IMR-90 (cell line): ENCODE measurements at regions not wholly inside any gene's neighbourhood (a gene's known extent, or its start where the extent isn't known, plus 50 kb on each side); places are given as distances from the start of the nearest gene placed in this dataset.

Source experiments
- ATAC-seq: fragments of 200-7000 bp; cut with Tn5 transposase; 2 replicates; pipeline ENCODE4 v1.9.1; 2020; ENCODE audit warnings: low read depth, mild to moderate bottlenecking, moderate library complexity
- BruUV-seq: library from RNA; stranded (reverse); fragments of 400-500 nt; replicated peaks from 2 replicates; lab custom pipeline; 2021; lab: Mats Ljungman, UMichigan
- CTCF ChIA-PET: fragments of 300-600 bp; formaldehyde crosslinking; extraction: SDS; loops from one replicate; lab custom pipeline; 2021; ENCODE audit warnings: antibody characterized with exemption; lab: Yijun Ruan, JAX
- POLR2A ChIA-PET: fragments of 300-600 bp; sonication (Branson Sonifier 250); formaldehyde crosslinking; loops from one replicate; lab custom pipeline; 2022; ENCODE audit warnings: antibody characterized with exemption; ENCODE audit not compliant: unreplicated experiment; lab: Charles Lee
- DNase-seq: peaks from one replicate; pipeline ENCODE4 v3.0.0; 2013
- H2AFZ ChIP-seq: replicated peaks from 2 replicates; pipeline ENCODE3; 2013; ENCODE audit warnings: low read length, mild to moderate bottlenecking; ENCODE audit not compliant: poor library complexity
- H2AK5ac ChIP-seq: 2 replicates; pipeline ENCODE4 v1.6.1; 2013; ENCODE audit warnings: low read depth, low read length, inconsistent platforms
- H2AK9ac ChIP-seq: replicated peaks from 2 replicates; pipeline ENCODE3; 2013; ENCODE audit warnings: mild to moderate bottlenecking, low read depth, low read length, moderate library complexity; ENCODE audit not compliant: poor library complexity
- H2BK120ac ChIP-seq: 2 replicates; pipeline ENCODE4 v1.6.1; 2013; ENCODE audit warnings: low read depth, low read length, inconsistent platforms
- H2BK15ac ChIP-seq: 3 replicates; pipeline ENCODE4 v1.6.1; 2013; ENCODE audit warnings: low read depth, low read length, inconsistent platforms
- H2BK20ac ChIP-seq: 2 replicates; pipeline ENCODE4 v1.6.1; 2013; ENCODE audit warnings: low read depth, mild to moderate bottlenecking, inconsistent platforms, low read length, moderate library complexity
- H2BK5ac ChIP-seq: 2 replicates; pipeline ENCODE4 v1.6.1; 2013; ENCODE audit warnings: mild to moderate bottlenecking, low read depth, low read length, inconsistent platforms; ENCODE audit not compliant: poor library complexity, severe bottlenecking
- H3K14ac ChIP-seq: replicated peaks from 2 replicates; pipeline ENCODE4 v1.6.1; 2013; ENCODE audit warnings: low read depth, low read length, inconsistent platforms
- H3K18ac ChIP-seq: 2 replicates; pipeline ENCODE4 v1.6.1; 2013; ENCODE audit warnings: low read depth, low read length, control low read depth
- H3K23ac ChIP-seq: 2 replicates; pipeline ENCODE4 v1.6.1; 2013; ENCODE audit warnings: low read depth, low read length, inconsistent platforms
- H3K27ac ChIP-seq: 2 replicates; pipeline ENCODE4 v1.5.1; 2013; ENCODE audit warnings: mild to moderate bottlenecking, control low read depth, low read length; ENCODE audit not compliant: insufficient read depth
- H3K27me3 ChIP-seq: 2 replicates; pipeline ENCODE4 v1.6.1; 2013; ENCODE audit warnings: low read length; ENCODE audit not compliant: control insufficient read depth, insufficient read depth
- H3K36me3 ChIP-seq: 2 replicates; pipeline ENCODE4 v1.6.1; 2013; ENCODE audit warnings: low read length, mixed read lengths; ENCODE audit not compliant: control insufficient read depth, insufficient read depth
- H3K4ac ChIP-seq: 2 replicates; pipeline ENCODE4 v1.6.1; 2013; ENCODE audit warnings: low read depth, low read length, inconsistent platforms
- H3K4me1 ChIP-seq: 2 replicates; pipeline ENCODE4 v1.6.1; 2013; ENCODE audit warnings: low read length, mixed read lengths; ENCODE audit not compliant: control insufficient read depth, insufficient read depth
- H3K4me2 ChIP-seq: 2 replicates; pipeline ENCODE4 v1.6.1; 2013; ENCODE audit warnings: low read depth, mild to moderate bottlenecking, control low read depth, low read length, moderate library complexity
- H3K4me3 ChIP-seq: 2 replicates; pipeline ENCODE4 v1.5.1; 2013; ENCODE audit warnings: low read depth, mild to moderate bottlenecking, control low read depth, low read length, moderate library complexity; ENCODE audit not compliant: insufficient read depth
- H3K56ac ChIP-seq: 2 replicates; pipeline ENCODE4 v1.6.1; 2013; ENCODE audit warnings: low read length, inconsistent platforms; ENCODE audit not compliant: insufficient read depth; ENCODE audit errors: extremely low read depth
- H3K79me1 ChIP-seq, 2 experiments: 2 replicates each; pipeline ENCODE4 v1.6.1; 2013; ENCODE audit warnings: low read length in 2 of 2, inconsistent platforms in 1 of 2, low read depth in 1 of 2
- H3K9ac ChIP-seq: 2 replicates; pipeline ENCODE4 v1.6.1; 2013; ENCODE audit warnings: low read depth, low read length, control low read depth
- H3K9me1 ChIP-seq: 2 replicates; pipeline ENCODE4 v1.6.1; 2013; ENCODE audit warnings: low read length, inconsistent platforms; ENCODE audit not compliant: insufficient read depth
- H3K9me3 ChIP-seq: 2 replicates; pipeline ENCODE4 v1.6.1; 2013; ENCODE audit warnings: low read length; ENCODE audit not compliant: control insufficient read depth, insufficient read depth
- H4K20me1 ChIP-seq: 2 replicates; pipeline ENCODE4 v1.6.1; 2013; ENCODE audit warnings: low read length, inconsistent platforms; ENCODE audit not compliant: insufficient read depth
- H4K5ac ChIP-seq: 2 replicates; pipeline ENCODE4 v1.6.1; 2013; ENCODE audit warnings: mild to moderate bottlenecking, low read depth, low read length, control low read depth
- H4K8ac ChIP-seq, 2 experiments: 2 replicates each; pipeline ENCODE4 v1.6.1; 2013; ENCODE audit warnings: low read depth in 2 of 2, low read length in 2 of 2, control low read depth in 1 of 2, inconsistent platforms in 1 of 2
- H4K91ac ChIP-seq: 2 replicates; pipeline ENCODE4 v1.6.1; 2013; ENCODE audit warnings: low read depth, low read length, inconsistent platforms; ENCODE audit not compliant: insufficient read depth
- BHLHE40 ChIP-seq: fragments of 150-350 bp; IDR thresholded peaks from 2 replicates; pipeline ENCODE4 v1.6.1; 2016; ENCODE audit warnings: mild to moderate bottlenecking, low read depth, low read length
- CHD1 ChIP-seq: IDR thresholded peaks from 2 replicates; pipeline ENCODE4 v1.6.1; 2012; ENCODE audit warnings: low read depth, low read length, improper control_type of control experiment
- FOS ChIP-seq: fragments of 150-350 bp; IDR thresholded peaks from 2 replicates; pipeline ENCODE4 v1.6.1; 2016; ENCODE audit warnings: low read depth, low read length
- MAFK ChIP-seq: IDR thresholded peaks from 2 replicates; pipeline ENCODE4 v1.6.1; 2012; ENCODE audit warnings: low read depth, low read length, improper control_type of control experiment
- POLR2A ChIP-seq: IDR thresholded peaks from 2 replicates; pipeline ENCODE4 v1.6.1; 2012; ENCODE audit warnings: mild to moderate bottlenecking, low read depth, low read length
- RAD21 ChIP-seq: IDR thresholded peaks from 2 replicates; pipeline ENCODE4 v1.6.1; 2012; ENCODE audit warnings: low read length, improper control_type of control experiment
- RCOR1 ChIP-seq: IDR thresholded peaks from 2 replicates; pipeline ENCODE4 v1.6.1; 2012; ENCODE audit warnings: mild to moderate bottlenecking, low read length, improper control_type of control experiment; ENCODE audit not compliant: insufficient replicate concordance
- WGBS, 2 experiments: methylation state at CpG; one replicate each; pipeline versions ENCODE4 v1.1.5 to v1.1.7; 2013; ENCODE audit warnings: missing lambda C conversion rate in 2 of 2; ENCODE audit not compliant: insufficient read length in 1 of 2; ENCODE audit errors: extremely low coverage in 2 of 2; 5-methylcytosine and 5-hydroxymethylcytosine counted together
- dilution Hi-C: fragments of 300-500 bp; cut with HindIII; formaldehyde crosslinking; loops from one replicate; pipeline ENCODE4 v1.14.3; 2018; ENCODE audit warnings: low sequenced_read_pairs; ENCODE audit not compliant: unreplicated experiment
- in situ Hi-C: fragments of 300-500 bp; cut with MboI; formaldehyde crosslinking; loops from 3 replicates; pipeline ENCODE4 v1.14.3; 2019; ENCODE audit warnings: low sequenced_read_pairs, inconsistent platforms, mixed read lengths
- intact Hi-C: fragments of 100-400 bp; cut with micrococcal nuclease; formaldehyde crosslinking; loops from 2 replicates; pipeline ENCODE4 v1.10.0; 2022
- TF ChIP-seq, protein P1 (sequence below): fragments of 150-350 bp; IDR thresholded peaks from 2 replicates; pipeline ENCODE4 v1.6.1; 2017; ENCODE audit warnings: mild to moderate bottlenecking, antibody characterized with exemption, low read length, low read depth
- TF ChIP-seq, protein P2 (sequence below): conservative IDR thresholded peaks from 2 replicates; pipeline ENCODE4 v1.5.1; 2012; ENCODE audit warnings: mild to moderate bottlenecking, low read depth, low read length, improper control_type of control experiment
- TF ChIP-seq, protein P3 (sequence below): fragments of 150-350 bp; IDR thresholded peaks from 2 replicates; pipeline ENCODE4 v1.6.1; 2016; ENCODE audit warnings: low read depth, mild to moderate bottlenecking, low read length, moderate library complexity, borderline replicate concordance

DNA sequence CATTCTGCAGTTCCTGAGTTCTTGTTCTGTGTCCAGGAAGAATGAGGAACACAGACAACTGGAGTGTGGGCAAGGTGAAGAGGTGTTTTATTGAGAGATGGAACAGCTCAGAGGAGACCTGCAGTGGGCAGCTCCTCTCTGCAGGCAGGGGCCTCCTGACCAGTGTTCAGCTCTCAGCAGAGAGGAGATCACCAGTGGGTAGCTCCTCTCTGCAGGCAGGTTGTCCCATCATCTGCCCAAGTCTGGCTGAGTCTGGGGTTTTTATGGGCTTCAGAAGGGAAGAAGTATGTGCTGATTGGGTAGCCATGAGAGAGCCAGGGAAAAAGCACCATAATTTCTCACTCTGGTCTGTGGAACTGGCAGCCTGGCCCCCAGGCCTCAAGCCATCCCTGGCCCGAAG is 56.0 kb upstream of the RASGEF1B start:
- Histone ChIP-seq H3K36me3 (no peaks in the 10 kb centered on the region), H4K91ac (no peak overlapping the region), H2BK120ac (no peak overlapping the region), H2AK9ac (no peak overlapping the region), H3K27me3 (no peaks in the 10 kb centered on the region), H2AK5ac (no peak overlapping the region), H3K9me3 (no peaks in the 10 kb centered on the region), H4K8ac (no peak overlapping the region), H3K18ac (no peak overlapping the region), H3K23ac (no peak overlapping the region), H4K5ac (no peak overlapping the region), H3K4me1 (no peaks in the 10 kb centered on the region), H3K9ac (no peak overlapping the region), H2BK5ac (no peak overlapping the region), H3K4me3 (no peak overlapping the region), H3K56ac (no peak overlapping the region), H3K4ac (no peak overlapping the region), H2BK20ac (no peak overlapping the region), H3K4me2 (no peak overlapping the region), H2AFZ (no peak overlapping the region), H3K14ac (no peak overlapping the region), H3K79me1 (no peaks in the 10 kb centered on the region), H2BK15ac (no peak overlapping the region), H4K20me1 (no peaks in the 10 kb centered on the region), H3K27ac (no peak overlapping the region), H3K9me1 (no peaks in the 10 kb centered on the region)
- intact Hi-C loops, result no loop called here
- no peak for ATAC-seq
- DNase-seq, result no peak
- dilution Hi-C loops, result no loop called here
- BruUV-seq, result no TSS peak
- CTCF ChIA-PET, result no interaction called here
- TF ChIP-seq, protein P1, sequence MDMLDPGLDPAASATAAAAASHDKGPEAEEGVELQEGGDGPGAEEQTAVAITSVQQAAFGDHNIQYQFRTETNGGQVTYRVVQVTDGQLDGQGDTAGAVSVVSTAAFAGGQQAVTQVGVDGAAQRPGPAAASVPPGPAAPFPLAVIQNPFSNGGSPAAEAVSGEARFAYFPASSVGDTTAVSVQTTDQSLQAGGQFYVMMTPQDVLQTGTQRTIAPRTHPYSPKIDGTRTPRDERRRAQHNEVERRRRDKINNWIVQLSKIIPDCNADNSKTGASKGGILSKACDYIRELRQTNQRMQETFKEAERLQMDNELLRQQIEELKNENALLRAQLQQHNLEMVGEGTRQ, result no peak
- TF ChIP-seq POLR2A (no peak), FOS (no peak), RCOR1 (no peak), CHD1 (no peak), RAD21 (no peak), BHLHE40 (no peak), MAFK (no peak)
- TF ChIP-seq, protein P2, sequence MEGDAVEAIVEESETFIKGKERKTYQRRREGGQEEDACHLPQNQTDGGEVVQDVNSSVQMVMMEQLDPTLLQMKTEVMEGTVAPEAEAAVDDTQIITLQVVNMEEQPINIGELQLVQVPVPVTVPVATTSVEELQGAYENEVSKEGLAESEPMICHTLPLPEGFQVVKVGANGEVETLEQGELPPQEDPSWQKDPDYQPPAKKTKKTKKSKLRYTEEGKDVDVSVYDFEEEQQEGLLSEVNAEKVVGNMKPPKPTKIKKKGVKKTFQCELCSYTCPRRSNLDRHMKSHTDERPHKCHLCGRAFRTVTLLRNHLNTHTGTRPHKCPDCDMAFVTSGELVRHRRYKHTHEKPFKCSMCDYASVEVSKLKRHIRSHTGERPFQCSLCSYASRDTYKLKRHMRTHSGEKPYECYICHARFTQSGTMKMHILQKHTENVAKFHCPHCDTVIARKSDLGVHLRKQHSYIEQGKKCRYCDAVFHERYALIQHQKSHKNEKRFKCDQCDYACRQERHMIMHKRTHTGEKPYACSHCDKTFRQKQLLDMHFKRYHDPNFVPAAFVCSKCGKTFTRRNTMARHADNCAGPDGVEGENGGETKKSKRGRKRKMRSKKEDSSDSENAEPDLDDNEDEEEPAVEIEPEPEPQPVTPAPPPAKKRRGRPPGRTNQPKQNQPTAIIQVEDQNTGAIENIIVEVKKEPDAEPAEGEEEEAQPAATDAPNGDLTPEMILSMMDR, result no peak
- TF ChIP-seq, protein P3, sequence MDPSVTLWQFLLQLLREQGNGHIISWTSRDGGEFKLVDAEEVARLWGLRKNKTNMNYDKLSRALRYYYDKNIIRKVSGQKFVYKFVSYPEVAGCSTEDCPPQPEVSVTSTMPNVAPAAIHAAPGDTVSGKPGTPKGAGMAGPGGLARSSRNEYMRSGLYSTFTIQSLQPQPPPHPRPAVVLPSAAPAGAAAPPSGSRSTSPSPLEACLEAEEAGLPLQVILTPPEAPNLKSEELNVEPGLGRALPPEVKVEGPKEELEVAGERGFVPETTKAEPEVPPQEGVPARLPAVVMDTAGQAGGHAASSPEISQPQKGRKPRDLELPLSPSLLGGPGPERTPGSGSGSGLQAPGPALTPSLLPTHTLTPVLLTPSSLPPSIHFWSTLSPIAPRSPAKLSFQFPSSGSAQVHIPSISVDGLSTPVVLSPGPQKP, result no peak
- POLR2A ChIA-PET, result no interaction called here
- WGBS, 2 experiments, result no CpG with 5 or more reads among the region's 1 CpG
- in situ Hi-C loops, result no loop called here
